Stimulated activated CD8-positive, alpha-beta memory T cell treated with anti-CD3 and anti-CD28 coated beads, Interleukin-2, amount 100 ng/mL, for 1 hour (primary cell): ENCODE measurements at regions not wholly inside any gene's neighbourhood (a gene's known extent, or its start where the extent isn't known, plus 50 kb on each side); places are given as distances from the start of the nearest gene placed in this dataset.

Experiments
- DNase-seq, 2 donors: peaks; one replicate each; pipeline ENCODE4 v3.0.0-alpha.2; 2020; ENCODE audit warnings: low read depth in 2 of 2

GRCh38 chr22:27566602-27567001 is 235.0 kb downstream of the MN1 start:
- DNase-seq: no peak

GRCh38 chr22:27568265-27568664 is 233.3 kb downstream of the MN1 start:
- DNase-seq: no peak

- DNase-seq: no peak
Observed at GRCh38 chr22:27571463-27572277, 229.9 kb downstream of the MN1 start.

DNA sequence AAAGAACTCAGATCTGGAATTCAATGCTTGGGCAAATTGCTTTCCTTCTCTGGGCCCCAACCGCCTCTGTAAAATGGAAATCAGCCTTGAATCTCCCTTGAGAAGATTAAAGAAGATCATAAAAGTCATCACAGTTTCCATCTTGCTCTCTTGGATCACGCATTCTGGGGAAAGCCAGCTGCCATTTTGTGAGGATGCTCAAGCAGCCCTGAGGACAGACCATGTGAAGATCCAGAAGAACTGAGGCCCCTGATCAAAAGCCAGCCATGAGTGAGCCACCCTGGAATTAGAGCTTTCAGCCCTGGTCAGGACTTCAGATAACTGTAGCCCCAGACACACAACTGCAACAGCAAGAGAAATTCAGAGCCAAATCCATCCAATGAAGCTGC is 229.3 kb downstream of the MN1 start:
- no peak for DNase-seq

DNA sequence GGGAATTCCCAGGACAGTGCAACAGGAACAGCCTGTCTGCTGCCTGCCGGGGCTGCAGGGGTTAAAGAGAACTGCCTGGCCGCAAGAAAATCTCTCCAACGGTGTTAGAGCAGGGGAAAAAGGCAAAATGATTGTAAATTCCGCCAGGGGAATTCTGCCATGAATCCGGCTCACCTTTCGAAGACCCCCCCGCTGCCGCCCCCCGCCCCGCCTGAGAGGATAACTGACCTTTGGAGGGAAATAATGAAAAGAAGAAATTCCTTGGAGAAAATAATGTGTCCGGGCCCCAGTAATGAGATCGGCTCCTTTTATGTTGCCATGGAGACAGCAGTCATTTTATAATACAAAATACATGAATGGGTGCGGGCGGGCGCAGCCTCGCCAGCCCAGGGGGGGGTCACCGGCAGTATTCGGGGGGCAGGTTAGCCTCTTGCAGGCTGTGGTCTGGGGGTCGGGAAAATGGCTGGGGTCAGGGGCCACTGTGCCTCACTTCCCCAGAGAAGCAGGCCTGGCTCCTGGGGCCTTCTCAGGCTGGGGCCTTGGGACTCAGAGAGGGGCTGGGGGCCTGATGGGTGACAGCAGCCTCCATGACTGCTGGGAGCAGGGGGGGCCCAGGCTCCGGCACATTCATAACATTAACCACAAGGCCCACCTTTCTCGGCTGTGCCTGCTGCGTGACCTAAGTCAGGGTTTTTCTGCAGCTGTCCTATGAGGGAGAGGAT is 228.1 kb downstream of the MN1 start:
- no peak for DNase-seq

- no peak for DNase-seq
Observed at GRCh38 chr22:27574002-27574366, 227.6 kb downstream of the MN1 start.

GRCh38 chr22:27574651-27575050 is 226.9 kb downstream of the MN1 start:
- DNase-seq: no peak

- no peak for DNase-seq
Observed at GRCh38 chr22:27575348-27575747, 226.2 kb downstream of the MN1 start.

DNA sequence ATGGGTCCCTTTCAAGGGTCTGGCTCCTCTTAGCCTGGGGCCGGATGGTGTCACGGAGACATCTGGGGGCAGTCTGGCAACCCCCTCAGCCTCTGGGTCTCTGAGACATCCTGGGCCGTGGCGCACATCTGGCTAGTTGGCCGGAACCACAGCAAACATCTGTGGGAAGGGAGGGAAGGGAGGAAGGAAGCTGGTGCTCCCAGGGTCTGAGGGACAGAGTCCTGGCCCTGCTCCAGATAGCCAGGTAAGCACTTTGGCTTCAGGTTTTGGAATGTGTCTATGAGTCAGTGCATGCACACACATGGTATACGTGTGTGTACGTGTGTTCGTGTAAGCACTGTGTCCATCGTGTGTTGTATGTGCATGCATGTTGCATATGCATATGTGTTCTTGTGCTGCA is 225.1 kb downstream of the MN1 start:
- DNase-seq: no peak

- DNase-seq: no peak
Observed at GRCh38 chr22:27576815-27577573, 224.6 kb downstream of the MN1 start.

- DNase-seq: no peak
Observed at GRCh38 chr22:27577574-27577969, 224.0 kb downstream of the MN1 start.

DNA sequence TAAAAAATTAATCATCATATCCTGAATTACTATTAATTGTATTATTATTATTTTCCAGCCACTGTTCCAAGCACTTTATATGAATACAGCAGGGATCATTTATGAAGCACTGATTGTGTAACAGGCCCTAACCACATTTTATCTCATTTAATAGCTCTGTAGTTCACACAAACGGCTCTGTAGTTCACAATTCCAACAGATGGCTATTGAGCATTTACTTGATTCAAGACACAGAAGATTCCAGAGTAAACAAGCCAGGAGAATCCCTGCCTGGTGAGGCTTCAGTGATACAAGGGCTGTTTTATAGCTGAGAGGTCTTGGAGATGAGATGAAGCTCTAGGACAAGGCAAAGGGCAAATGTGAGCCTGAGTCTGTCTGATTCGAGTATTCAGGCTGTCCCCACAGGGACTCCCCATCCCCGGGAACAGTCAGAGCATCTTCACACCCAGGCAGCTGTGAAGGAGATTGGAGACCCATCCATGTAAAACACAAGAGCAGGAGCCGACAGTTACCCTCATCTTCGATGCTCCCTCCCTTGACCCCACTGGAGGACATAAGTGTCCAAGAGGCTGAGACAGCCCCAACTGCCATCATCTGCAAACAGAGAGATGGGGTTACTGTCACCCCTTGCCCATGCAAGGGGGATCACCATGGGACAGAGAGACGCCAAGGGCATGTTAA is 222.5 kb downstream of the MN1 start:
- DNase-seq: no peak

DNA sequence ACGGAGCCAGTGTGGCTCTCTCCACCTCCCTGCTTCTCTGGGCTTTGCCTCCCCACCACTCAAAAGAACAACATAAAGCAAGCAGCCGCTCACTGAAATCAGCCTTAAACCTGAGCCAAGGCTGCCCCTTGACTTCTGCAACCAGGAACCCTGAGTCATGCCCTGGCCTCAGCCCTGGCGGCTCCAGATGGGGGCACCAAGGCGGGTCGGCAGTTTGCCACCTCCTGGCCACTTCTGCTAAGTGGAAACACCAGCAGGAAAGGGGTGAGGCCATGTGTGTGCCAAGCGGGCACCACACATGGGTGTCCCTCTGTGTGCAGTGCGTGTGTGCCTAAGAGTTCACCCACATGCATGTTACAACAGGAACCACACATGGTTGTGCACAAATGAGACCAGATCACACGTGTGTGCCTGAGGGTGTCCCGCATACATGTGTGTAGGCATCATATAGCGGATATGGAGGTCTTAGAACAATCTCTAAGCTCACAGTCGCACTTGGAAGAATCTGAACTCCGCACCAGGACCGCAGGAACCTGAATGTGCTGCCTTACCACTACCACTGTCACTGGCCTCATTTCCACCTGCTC is 221.2 kb downstream of the MN1 start:
- DNase-seq: no peak

- DNase-seq: no peak
Observed at GRCh38 chr22:27581236-27581635, 220.3 kb downstream of the MN1 start.

- DNase-seq: no peak
Observed at GRCh38 chr22:27581688-27582087, 219.9 kb downstream of the MN1 start.

DNA sequence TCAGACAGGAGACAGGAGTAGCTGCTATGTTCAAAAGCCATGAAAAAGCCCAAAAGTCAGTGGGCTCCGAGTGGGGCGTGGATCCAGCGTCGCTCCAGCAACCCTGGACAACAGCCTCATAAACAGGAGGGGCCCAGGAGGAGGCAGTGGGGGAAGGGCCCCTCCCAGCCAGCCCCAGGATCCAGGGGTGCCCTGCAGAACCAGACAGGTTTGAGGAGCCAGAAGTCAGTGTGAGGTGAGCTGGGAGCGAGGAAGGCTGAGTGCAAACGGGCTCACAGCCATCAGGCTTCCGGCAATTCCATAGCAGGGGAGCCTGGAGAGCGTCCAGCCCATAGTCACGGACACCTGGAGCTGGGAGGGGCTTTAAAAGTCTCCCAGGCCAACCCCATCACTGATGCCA is 217.7 kb downstream of the MN1 start:
- DNase-seq: no peak

DNA sequence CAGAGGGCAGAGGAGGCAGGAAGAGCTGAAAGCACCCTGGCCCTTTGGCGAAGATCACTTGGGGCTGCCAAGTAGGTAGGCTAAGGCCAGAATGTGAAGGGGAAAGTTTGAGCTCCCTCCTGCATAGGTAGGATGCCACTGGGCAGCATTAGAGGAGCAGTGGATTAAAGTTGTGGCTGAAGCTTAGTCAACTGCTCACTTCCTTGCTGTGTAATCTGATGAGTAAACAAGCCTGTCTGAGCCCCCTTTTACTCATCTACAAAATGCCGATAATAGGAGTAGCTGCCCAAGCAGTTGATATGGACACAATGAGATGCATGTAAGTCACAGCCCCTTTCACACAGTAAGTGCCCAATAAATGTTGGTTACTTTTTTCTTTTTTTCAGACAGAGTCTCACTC is 216.4 kb downstream of the MN1 start:
- DNase-seq: no peak

GRCh38 chr22:27588268-27588667 is 213.3 kb downstream of the MN1 start:
- DNase-seq: no peak

DNA sequence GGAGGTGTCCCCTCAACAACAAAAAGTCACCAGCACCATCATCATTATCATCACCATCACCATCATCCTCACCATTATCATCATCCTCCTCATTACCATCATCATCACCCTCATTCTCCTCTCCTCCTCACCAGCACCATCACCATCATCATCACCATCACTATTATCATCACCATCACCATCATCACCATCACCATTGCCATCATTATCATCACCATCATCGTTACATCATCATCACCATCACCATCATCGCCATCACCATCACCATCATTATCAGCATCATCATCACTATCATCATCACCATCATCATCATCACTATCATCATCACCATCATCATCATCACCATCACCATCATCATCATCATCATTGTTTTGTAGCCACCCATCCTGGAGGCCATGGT is 212.6 kb downstream of the MN1 start:
- no peak for DNase-seq

GRCh38 chr22:27591060-27591459 is 210.5 kb downstream of the MN1 start:
- DNase-seq: no peak

DNA sequence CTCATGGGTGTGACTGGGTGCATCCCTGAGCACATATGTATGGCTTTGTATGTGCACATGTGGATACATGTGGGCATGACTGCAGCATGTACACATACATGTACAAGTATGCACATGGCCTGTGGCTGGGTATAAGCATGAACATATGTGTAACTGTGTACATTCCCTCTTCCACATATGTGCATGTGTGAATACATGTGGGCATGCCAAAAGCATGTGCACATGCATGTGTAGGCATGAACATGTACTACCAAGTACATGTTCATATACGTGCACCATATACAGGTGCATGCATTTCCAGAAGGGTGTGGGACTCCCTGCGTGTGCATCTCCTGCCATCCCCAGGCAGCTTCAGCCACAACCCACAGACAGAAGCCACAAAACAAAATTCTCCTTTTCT is 208.2 kb downstream of the MN1 start:
- DNase-seq: no peak

- DNase-seq: no peak
Observed at GRCh38 chr22:27594020-27594419, 207.5 kb downstream of the MN1 start.
